HCT116 (cell line): ENCODE measurements at regions not wholly inside any gene's neighbourhood (a gene's known extent, or its start where the extent isn't known, plus 50 kb on each side); places are given as distances from the start of the nearest gene placed in this dataset.

Experiments used
- ATAC-seq: fragments of 200-7000 bp; cut with Tn5 transposase; 2 replicates; pipeline ENCODE4 v1.9.1; 2020; ENCODE audit warnings: mild to moderate bottlenecking, moderate library complexity
- BruUV-seq: library from RNA; stranded (reverse); fragments of 400-500 nt; replicated peaks from 2 replicates; lab custom pipeline; 2021; lab: Mats Ljungman, UMichigan
- CTCF ChIA-PET: fragments of 300-600 bp; sonication (Branson Sonifier 250); formaldehyde crosslinking; loops from one replicate; lab custom pipeline; 2021; ENCODE audit warnings: antibody characterized with exemption; lab: Charles Lee
- POLR2A ChIA-PET: fragments of 300-600, 350-600 bp; sonication (Branson Sonifier 250); formaldehyde crosslinking; loops from one replicate; lab custom pipeline; 2021; ENCODE audit warnings: antibody characterized with exemption; lab: Charles Lee
- RAD21 ChIA-PET, 2 experiments: fragments of 300-600 bp; sonication (Branson Sonifier 250); formaldehyde crosslinking; loops; one replicate each; lab custom pipeline; 2023; ENCODE audit warnings: low total read pairs in 2 of 2; ENCODE audit not compliant: uncharacterized antibody in 2 of 2, unreplicated experiment in 2 of 2, low non-redundant PET in 1 of 2; lab: Charles Lee
- DNase-seq: peaks from one replicate; pipeline ENCODE4 v3.0.0-alpha.2; 2010; ENCODE audit warnings: low read depth, low spot score
- H2AFZ ChIP-seq: fragments of 200-600 bp; shearing (Covaris generic), sonication (generic); 2 replicates; pipeline ENCODE4 v1.6.1; 2017; ENCODE audit warnings: low read depth, mixed run types, mixed read lengths, antibody characterized with exemption, low read length; ENCODE audit not compliant: poor library complexity, severe bottlenecking
- H3K27ac ChIP-seq: 2 replicates; pipeline ENCODE4 v1.5.1; 2012; ENCODE audit warnings: low read depth, low read length
- H3K27me3 ChIP-seq: fragments of 200-600 bp; sonication (generic); 2 replicates; pipeline ENCODE4 v1.6.1; 2016; ENCODE audit warnings: mixed run types, low read length, mixed read lengths; ENCODE audit not compliant: insufficient read depth
- H3K36me3 ChIP-seq, 2 experiments: fragments of 200-500 bp in 1 of 2; fragments of 200-600 bp in 1 of 2; sonication (Bioruptor generic) in 1 of 2; sonication (generic) in 1 of 2; 2 replicates each; pipeline versions ENCODE4 v1.5.1 to v1.6.1; 2014 to 2016; ENCODE audit warnings: low read length in 2 of 2, inconsistent platforms in 1 of 2, mixed read lengths in 1 of 2, mixed run types in 1 of 2; ENCODE audit not compliant: insufficient read depth in 2 of 2, control insufficient read depth in 1 of 2
- H3K4me1 ChIP-seq, 2 experiments: fragments of 200-600 bp in 1 of 2; sonication (generic) in 1 of 2; 2 replicates each; pipeline versions ENCODE4 v1.5.1 to v1.6.1; 2012 to 2017; ENCODE audit warnings: low read length in 2 of 2, inconsistent platforms in 1 of 2, mild to moderate bottlenecking in 1 of 2, mixed read lengths in 1 of 2, mixed run types in 1 of 2, moderate library complexity in 1 of 2; ENCODE audit not compliant: insufficient read depth in 2 of 2, control insufficient read depth in 1 of 2
- H3K4me2 ChIP-seq: fragments of 200-600 bp; sonication (generic); 2 replicates; pipeline ENCODE4 v1.6.1; 2017; ENCODE audit warnings: mixed run types, low read length, mixed read lengths
- H3K4me3 ChIP-seq, 2 experiments: fragments of 200-600 bp in 1 of 2; sonication (generic) in 1 of 2; replicated peaks in 1 of 2; 2 replicates each; pipeline ENCODE4 v1.5.1; 2011 to 2016; ENCODE audit warnings: low read length in 2 of 2, control low read depth in 1 of 2, low read depth in 1 of 2, mild to moderate bottlenecking in 1 of 2, mixed read lengths in 1 of 2, mixed run types in 1 of 2
- H3K79me2 ChIP-seq: fragments of 200-600 bp; sonication (generic); 2 replicates; pipeline ENCODE4 v1.6.1; 2017; ENCODE audit warnings: mild to moderate bottlenecking, mixed run types, low read length, moderate library complexity, mixed read lengths; ENCODE audit not compliant: insufficient read depth
- H3K9ac ChIP-seq: fragments of 200-600 bp; sonication (generic); 2 replicates; pipeline ENCODE4 v1.6.1; 2016; ENCODE audit warnings: low read length, mixed read lengths
- H3K9me2 ChIP-seq: fragments of 200-600 bp; sonication (generic), shearing (Covaris generic); 2 replicates; pipeline ENCODE4 v1.6.1; 2017; ENCODE audit warnings: mixed run types, mild to moderate bottlenecking, moderate library complexity; ENCODE audit not compliant: insufficient read depth
- H3K9me3 ChIP-seq, 2 experiments: fragments of 200-500 bp in 1 of 2; fragments of 200-600 bp in 1 of 2; sonication (Bioruptor generic) in 1 of 2; sonication (generic) in 1 of 2; 2 replicates each; pipeline ENCODE4 v1.6.1; 2014 to 2017; ENCODE audit warnings: low read length in 2 of 2, mixed read lengths in 2 of 2, inconsistent platforms in 1 of 2, low read depth in 1 of 2, mild to moderate bottlenecking in 1 of 2, mixed run types in 1 of 2, moderate library complexity in 1 of 2; ENCODE audit not compliant: control insufficient read depth in 1 of 2, insufficient read depth in 1 of 2
- H4K20me1 ChIP-seq: fragments of 200-600 bp; sonication (generic), shearing (Covaris generic); 2 replicates; pipeline ENCODE4 v1.6.1; 2017; ENCODE audit warnings: mixed run types, mild to moderate bottlenecking, moderate library complexity; ENCODE audit not compliant: insufficient read depth
- ATF3 ChIP-seq: IDR thresholded peaks from 2 replicates; pipeline ENCODE4 v1.6.1; 2012
- CBX3 ChIP-seq: IDR thresholded peaks from 2 replicates; pipeline ENCODE4 v1.6.1; 2012; ENCODE audit warnings: low read depth
- EGR1 ChIP-seq: IDR thresholded peaks from 2 replicates; pipeline ENCODE4 v1.6.1; 2012; ENCODE audit warnings: low read depth
- ELF1 ChIP-seq: IDR thresholded peaks from 2 replicates; pipeline ENCODE4 v1.6.1; 2012; ENCODE audit warnings: low read depth, borderline replicate concordance
- EZH2phosphoT487 ChIP-seq: fragments of 200-600 bp; IDR thresholded peaks from 2 replicates; pipeline ENCODE4 v1.6.1; 2018; ENCODE audit warnings: antibody characterized with exemption, borderline replicate concordance
- FOSL1 ChIP-seq: IDR thresholded peaks from 2 replicates; pipeline ENCODE4 v1.6.1; 2012; ENCODE audit warnings: low read depth
- JUND ChIP-seq: IDR thresholded peaks from 2 replicates; pipeline ENCODE4 v1.6.1; 2012
- POLR2AphosphoS5 ChIP-seq: IDR thresholded peaks from 2 replicates; pipeline ENCODE4 v1.6.1; 2011; ENCODE audit warnings: mild to moderate bottlenecking, low read depth, low read length, moderate library complexity
- SIN3A ChIP-seq: IDR thresholded peaks from 2 replicates; pipeline ENCODE4 v1.6.1; 2012; ENCODE audit warnings: low read depth
- SP1 ChIP-seq: IDR thresholded peaks from 2 replicates; pipeline ENCODE4 v1.6.1; 2012; ENCODE audit warnings: low read depth
- SRF ChIP-seq: IDR thresholded peaks from 2 replicates; pipeline ENCODE4 v1.6.1; 2012; ENCODE audit warnings: low read depth
- TCF7L2 ChIP-seq: IDR thresholded peaks from 2 replicates; pipeline ENCODE4 v1.7.0; 2011; ENCODE audit warnings: borderline replicate concordance, inconsistent platforms; ENCODE audit not compliant: insufficient read depth, insufficient read length; ENCODE audit errors: extremely low read depth
- YY1 ChIP-seq: IDR thresholded peaks from 2 replicates; pipeline ENCODE4 v1.6.1; 2011; ENCODE audit warnings: low read length, low read depth, moderate library complexity, mild to moderate bottlenecking; ENCODE audit not compliant: insufficient replicate concordance; ENCODE audit errors: extremely low read depth
- ZFX ChIP-seq: fragments of 450-650 bp; IDR thresholded peaks from 2 replicates; pipeline ENCODE4 v1.6.1; 2017
- ZNF274 ChIP-seq: fragments of 200-500 bp; sonication (Bioruptor generic); IDR thresholded peaks from 2 replicates; pipeline ENCODE4 v1.6.1; 2014; ENCODE audit warnings: mild to moderate bottlenecking, low read depth, low read length, inconsistent platforms
- intact Hi-C: fragments of 100-400 bp; cut with micrococcal nuclease; formaldehyde crosslinking; loops from 2 replicates; pipeline ENCODE4 v1.10.0; 2022
- TF ChIP-seq, protein P1 (sequence below), 3 experiments: fragments of 200-600 bp in 1 of 3; sonication (generic) in 1 of 3; IDR thresholded peaks in 2 of 3; conservative IDR thresholded peaks in 1 of 3; 2 replicates each; pipeline ENCODE4 v1.5.1; 2012 to 2017; ENCODE audit warnings: low read depth in 2 of 3, low read length in 2 of 3, antibody characterized with exemption in 1 of 3, borderline replicate concordance in 1 of 3, control low read depth in 1 of 3, mild to moderate bottlenecking in 1 of 3, mixed read lengths in 1 of 3, mixed run types in 1 of 3, moderate library complexity in 1 of 3; ENCODE audit not compliant: insufficient read depth in 1 of 3

- CTCF ChIA-PET, result no interaction called here
- no TSS peak for BruUV-seq
- POLR2A ChIA-PET, result no interaction called here
- no peaks in the 10 kb centered on the region for H4K20me1 ChIP-seq
- H3K4me1 ChIP-seq, result no peaks in the 10 kb centered on the region
- DNase-seq (no peak), ATAC-seq (no peak)
- RAD21 ChIA-PET, result no interaction called here
- H3K27ac ChIP-seq, result no peak overlapping the region
- H3K4me2 ChIP-seq, result no peak overlapping the region
- TF ChIP-seq ZNF274 (no peak), SRF (no peak), EZH2phosphoT487 (no peak), ZFX (no peak), FOSL1 (no peak), TCF7L2 (no peak), ATF3 (no peak), JUND (no peak), SP1 (no peak), ELF1 (no peak), CBX3 (no peak), POLR2AphosphoS5 (no peak), EGR1 (no peak), YY1 (no peak), SIN3A (no peak)
- TF ChIP-seq, protein P1, sequence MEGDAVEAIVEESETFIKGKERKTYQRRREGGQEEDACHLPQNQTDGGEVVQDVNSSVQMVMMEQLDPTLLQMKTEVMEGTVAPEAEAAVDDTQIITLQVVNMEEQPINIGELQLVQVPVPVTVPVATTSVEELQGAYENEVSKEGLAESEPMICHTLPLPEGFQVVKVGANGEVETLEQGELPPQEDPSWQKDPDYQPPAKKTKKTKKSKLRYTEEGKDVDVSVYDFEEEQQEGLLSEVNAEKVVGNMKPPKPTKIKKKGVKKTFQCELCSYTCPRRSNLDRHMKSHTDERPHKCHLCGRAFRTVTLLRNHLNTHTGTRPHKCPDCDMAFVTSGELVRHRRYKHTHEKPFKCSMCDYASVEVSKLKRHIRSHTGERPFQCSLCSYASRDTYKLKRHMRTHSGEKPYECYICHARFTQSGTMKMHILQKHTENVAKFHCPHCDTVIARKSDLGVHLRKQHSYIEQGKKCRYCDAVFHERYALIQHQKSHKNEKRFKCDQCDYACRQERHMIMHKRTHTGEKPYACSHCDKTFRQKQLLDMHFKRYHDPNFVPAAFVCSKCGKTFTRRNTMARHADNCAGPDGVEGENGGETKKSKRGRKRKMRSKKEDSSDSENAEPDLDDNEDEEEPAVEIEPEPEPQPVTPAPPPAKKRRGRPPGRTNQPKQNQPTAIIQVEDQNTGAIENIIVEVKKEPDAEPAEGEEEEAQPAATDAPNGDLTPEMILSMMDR (IDR thresholded peaks at IDR 0.05 in 2 of 3, conservative IDR thresholded peaks at IDR 0.05 in 1 of 3; ENCODE audit: borderline replicate concordance in 1 of 3, insufficient read depth in 1 of 3, low read depth in 2 of 3, low read length in 2 of 3), result no peak
- no peaks in the 10 kb centered on the region for H3K79me2 ChIP-seq
- H3K36me3 ChIP-seq, result no peaks in the 10 kb centered on the region
- H3K27me3 ChIP-seq, result no peaks in the 10 kb centered on the region
- H2AFZ ChIP-seq, result no peak overlapping the region
- no peaks in the 10 kb centered on the region for H3K9me2 ChIP-seq
- H3K9me3 ChIP-seq, result no peaks in the 10 kb centered on the region
- H3K9ac ChIP-seq, result no peak overlapping the region
- intact Hi-C loops, result no loop called here
- no peak overlapping the region for H3K4me3 ChIP-seq
These were observed 473.9 kb upstream of the CDH2 start for GRCh38 chr18:28650860-28651259.
